Caco-2 (cell line): ENCODE measurements at regions not wholly inside any gene's neighbourhood (a gene's known extent, or its start where the extent isn't known, plus 50 kb on each side); places are given as distances from the start of the nearest gene placed in this dataset.

ENCODE experiments used
- BruUV-seq: library from RNA; stranded (reverse); fragments of 400-500 nt; replicated peaks from 2 replicates; lab custom pipeline; 2021; lab: Mats Ljungman, UMichigan
- CTCF ChIA-PET: fragments of 300-600 bp; sonication (Branson Sonifier 250); formaldehyde crosslinking; loops from one replicate; lab custom pipeline; 2022; ENCODE audit warnings: antibody characterized with exemption; lab: Charles Lee
- POLR2A ChIA-PET: fragments of 300-600 bp; sonication (Branson Sonifier 250); formaldehyde crosslinking; loops from one replicate; lab custom pipeline; 2022; ENCODE audit warnings: antibody characterized with exemption; lab: Charles Lee
- DNase-seq, 2 experiments: peaks; one replicate each; pipeline versions ENCODE4 v3.0.0 to v3.0.0-alpha.2; 2020 to 2022
- H3K27me3 ChIP-seq: replicated peaks from 2 replicates; pipeline ENCODE4 v1.6.0; 2011; ENCODE audit warnings: low read length; ENCODE audit not compliant: control insufficient read depth, insufficient read depth
- H3K36me3 ChIP-seq: 2 replicates; pipeline ENCODE4 v1.5.1; 2011; ENCODE audit warnings: low read length; ENCODE audit not compliant: control insufficient read depth, insufficient read depth
- H3K4me1 ChIP-seq: fragments of 250-450 bp; sonication (Bioruptor Pico); 2 replicates; pipeline ENCODE4 v1.5.1; 2020; ENCODE audit warnings: mild to moderate bottlenecking
- H3K4me3 ChIP-seq: 2 replicates; pipeline ENCODE4 v1.5.1; 2011; ENCODE audit warnings: low read depth, mild to moderate bottlenecking, control low read depth, low read length
- H3K9me3 ChIP-seq: fragments of 250-450 bp; sonication (Bioruptor Pico); 2 replicates; pipeline ENCODE4 v1.5.1; 2020; ENCODE audit warnings: mild to moderate bottlenecking, moderate library complexity
- H3K27ac Mint-ChIP-seq: one replicate; pipeline ENCODE4 v1.8.0; 2022; ENCODE audit warnings: mixed read lengths; ENCODE audit not compliant: unreplicated experiment
- H3K27me3 Mint-ChIP-seq: one replicate; pipeline ENCODE4 v1.8.0; 2022; ENCODE audit warnings: mixed read lengths; ENCODE audit not compliant: insufficient read depth, unreplicated experiment
- H3K36me3 Mint-ChIP-seq: one replicate; pipeline ENCODE4 v1.8.0; 2022; ENCODE audit warnings: mild to moderate bottlenecking, mixed read lengths; ENCODE audit not compliant: insufficient read depth, unreplicated experiment
- H3K4me1 Mint-ChIP-seq: one replicate; pipeline ENCODE4 v1.8.0; 2022; ENCODE audit warnings: low read depth, mixed read lengths; ENCODE audit not compliant: unreplicated experiment
- H3K4me3 Mint-ChIP-seq: one replicate; pipeline ENCODE4 v1.8.0; 2022; ENCODE audit warnings: mild to moderate bottlenecking, moderate library complexity, mixed read lengths; ENCODE audit not compliant: unreplicated experiment
- H3K9me3 Mint-ChIP-seq: one replicate; pipeline ENCODE4 v1.8.0; 2022; ENCODE audit warnings: mixed read lengths; ENCODE audit not compliant: unreplicated experiment
- intact Hi-C: fragments of 100-400 bp; cut with micrococcal nuclease; formaldehyde crosslinking; loops from one replicate; pipeline ENCODE4 v1.10.0; 2022; ENCODE audit not compliant: unreplicated experiment
- TF ChIP-seq, protein P1 (sequence below), 2 experiments: fragments of 200-600 bp in 1 of 2; IDR thresholded peaks; 1 replicate in 1 of 2; 2 replicates in 1 of 2; pipeline versions ENCODE4 v1.5.1 to v1.8.0; 2011 to 2022; ENCODE audit warnings: antibody characterized with exemption in 1 of 2, control low read depth in 1 of 2, inconsistent platforms in 1 of 2, low read depth in 1 of 2, low read length in 1 of 2, mild to moderate bottlenecking in 1 of 2, moderate library complexity in 1 of 2; ENCODE audit not compliant: insufficient read depth in 1 of 2, severe bottlenecking in 1 of 2, unreplicated experiment in 1 of 2

DNA sequence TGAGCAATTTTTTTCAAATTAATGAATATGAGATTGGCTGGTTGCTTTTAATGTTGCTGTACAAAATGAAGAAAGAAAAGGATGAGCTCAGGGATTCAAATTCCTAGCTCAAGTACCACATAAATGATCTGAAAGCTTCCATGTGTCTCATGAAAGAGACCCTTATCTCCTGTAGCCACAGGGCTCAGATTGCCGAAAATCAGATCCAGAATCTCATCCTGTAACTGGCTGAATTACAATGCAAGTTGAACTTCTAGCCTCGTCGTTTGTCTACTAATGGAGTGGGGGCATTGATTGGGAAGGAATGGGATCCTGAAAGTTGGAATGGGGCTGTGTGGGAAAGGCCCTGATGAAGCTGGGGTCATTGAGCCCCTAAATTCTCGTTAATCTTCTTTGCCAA, 143.4 kb upstream of the ATP6AP2 start:
- BruUV-seq: no TSS peak
- Histone ChIP-seq H3K4me1 (no peaks in the 10 kb centered on the region), H3K9me3 (no peaks in the 10 kb centered on the region), H3K36me3 (no peaks in the 10 kb centered on the region), H3K4me3 (no peak overlapping the region), H3K27me3 (no peaks in the 10 kb centered on the region)
- H3K4me1 Mint-ChIP-seq: no peaks in the 10 kb centered on the region
- DNase-seq: no peak
- H3K9me3 Mint-ChIP-seq: no peaks in the 10 kb centered on the region
- CTCF ChIA-PET: no interaction called here
- POLR2A ChIA-PET: no interaction called here
- TF ChIP-seq, protein P1, sequence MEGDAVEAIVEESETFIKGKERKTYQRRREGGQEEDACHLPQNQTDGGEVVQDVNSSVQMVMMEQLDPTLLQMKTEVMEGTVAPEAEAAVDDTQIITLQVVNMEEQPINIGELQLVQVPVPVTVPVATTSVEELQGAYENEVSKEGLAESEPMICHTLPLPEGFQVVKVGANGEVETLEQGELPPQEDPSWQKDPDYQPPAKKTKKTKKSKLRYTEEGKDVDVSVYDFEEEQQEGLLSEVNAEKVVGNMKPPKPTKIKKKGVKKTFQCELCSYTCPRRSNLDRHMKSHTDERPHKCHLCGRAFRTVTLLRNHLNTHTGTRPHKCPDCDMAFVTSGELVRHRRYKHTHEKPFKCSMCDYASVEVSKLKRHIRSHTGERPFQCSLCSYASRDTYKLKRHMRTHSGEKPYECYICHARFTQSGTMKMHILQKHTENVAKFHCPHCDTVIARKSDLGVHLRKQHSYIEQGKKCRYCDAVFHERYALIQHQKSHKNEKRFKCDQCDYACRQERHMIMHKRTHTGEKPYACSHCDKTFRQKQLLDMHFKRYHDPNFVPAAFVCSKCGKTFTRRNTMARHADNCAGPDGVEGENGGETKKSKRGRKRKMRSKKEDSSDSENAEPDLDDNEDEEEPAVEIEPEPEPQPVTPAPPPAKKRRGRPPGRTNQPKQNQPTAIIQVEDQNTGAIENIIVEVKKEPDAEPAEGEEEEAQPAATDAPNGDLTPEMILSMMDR (IDR thresholded peaks at IDR 0.05; ENCODE audit: insufficient read depth in 1 of 2, low read depth in 1 of 2, low read length in 1 of 2, severe bottlenecking in 1 of 2, unreplicated experiment in 1 of 2): no peak
- intact Hi-C loops: no loop called here
- no peak overlapping the region for H3K27ac Mint-ChIP-seq
- no peaks in the 10 kb centered on the region for H3K36me3 Mint-ChIP-seq
- H3K4me3 Mint-ChIP-seq: no peak overlapping the region
- no peaks in the 10 kb centered on the region for H3K27me3 Mint-ChIP-seq

DNA sequence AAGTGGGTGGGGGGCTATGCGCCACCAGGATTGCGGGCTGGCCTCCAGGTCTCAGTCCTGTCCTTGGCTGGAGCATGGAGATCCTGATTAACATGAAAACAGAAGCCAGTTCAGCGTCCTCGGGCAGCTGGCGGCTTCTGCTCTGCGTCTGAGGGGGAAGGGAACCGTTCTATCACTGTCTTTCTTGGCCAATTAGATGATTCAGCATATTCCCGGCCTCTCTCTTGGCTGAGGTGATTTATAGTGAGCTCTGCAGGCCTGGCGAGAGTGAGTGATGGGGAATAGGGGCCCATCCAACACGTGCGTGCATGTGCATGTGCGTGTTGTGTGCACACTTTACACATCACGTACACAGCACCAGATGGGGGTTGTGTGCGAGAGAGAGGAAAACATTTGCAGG, 145.8 kb upstream of the ATP6AP2 start:
- Mint-ChIP-seq H3K9me3 (no peaks in the 10 kb centered on the region), H3K27me3 (no peaks in the 10 kb centered on the region), H3K27ac (no peak overlapping the region), H3K36me3 (no peaks in the 10 kb centered on the region), H3K4me3 (no peak overlapping the region), H3K4me1 (no peaks in the 10 kb centered on the region)
- H3K9me3 ChIP-seq: no peaks in the 10 kb centered on the region
- H3K36me3 ChIP-seq: no peaks in the 10 kb centered on the region
- H3K4me1 ChIP-seq: no peaks in the 10 kb centered on the region
- BruUV-seq: no TSS peak
- no peaks in the 10 kb centered on the region for H3K27me3 ChIP-seq
- intact Hi-C loops: no loop called here
- no peak overlapping the region for H3K4me3 ChIP-seq
- ChIA-PET POLR2A (no interaction called here), CTCF (no interaction called here)
- TF ChIP-seq, protein P1 (IDR thresholded peaks at IDR 0.05; ENCODE audit: insufficient read depth in 1 of 2, low read depth in 1 of 2, low read length in 1 of 2, severe bottlenecking in 1 of 2, unreplicated experiment in 1 of 2): no peak
- no peak for DNase-seq

DNA sequence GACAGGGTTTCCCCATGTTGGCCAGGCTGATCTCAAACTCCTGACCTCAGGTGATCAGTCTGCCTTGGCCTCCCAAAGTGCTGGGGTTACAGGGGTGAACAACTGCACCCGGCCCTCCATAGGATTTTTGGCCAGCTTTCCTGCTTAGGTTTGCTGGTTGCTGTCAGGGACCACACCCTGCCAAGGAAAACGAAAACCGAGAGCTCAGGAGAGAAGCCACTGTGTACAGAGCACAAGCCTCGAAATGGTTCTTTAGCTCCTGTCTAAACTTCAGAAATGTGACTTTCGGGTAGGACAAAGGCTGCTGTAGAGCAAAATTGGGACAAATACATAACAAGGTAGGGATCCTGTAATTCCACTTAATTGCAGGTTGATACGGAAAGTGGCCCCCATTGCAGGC, 146.3 kb upstream of the ATP6AP2 start:
- intact Hi-C loops: no loop called here
- H3K36me3 ChIP-seq: no peaks in the 10 kb centered on the region
- ChIA-PET CTCF (no interaction called here), POLR2A (no interaction called here)
- no peak for DNase-seq
- H3K9me3 ChIP-seq: no peaks in the 10 kb centered on the region
- TF ChIP-seq, protein P1 (IDR thresholded peaks at IDR 0.05; ENCODE audit: insufficient read depth in 1 of 2, low read depth in 1 of 2, low read length in 1 of 2, severe bottlenecking in 1 of 2, unreplicated experiment in 1 of 2): no peak
- BruUV-seq: no TSS peak
- Mint-ChIP-seq H3K4me1 (no peaks in the 10 kb centered on the region), H3K36me3 (no peaks in the 10 kb centered on the region), H3K27ac (no peak overlapping the region), H3K4me3 (no peak overlapping the region), H3K27me3 (no peaks in the 10 kb centered on the region), H3K9me3 (no peaks in the 10 kb centered on the region)
- H3K4me1 ChIP-seq: no peaks in the 10 kb centered on the region
- H3K27me3 ChIP-seq: no peaks in the 10 kb centered on the region
- H3K4me3 ChIP-seq: no peak overlapping the region
